HG03571 (cell line): ENCODE measurements at regions not wholly inside any gene's neighbourhood (a gene's known extent, or its start where the extent isn't known, plus 50 kb on each side); places are given as distances from the start of the nearest gene placed in this dataset.

Source experiments
- ATAC-seq: cut with Tn5 transposase; IDR thresholded peaks from one replicate; pipeline ENCODE4 v1.9.1; 2021; ENCODE audit not compliant: unreplicated experiment

DNA sequence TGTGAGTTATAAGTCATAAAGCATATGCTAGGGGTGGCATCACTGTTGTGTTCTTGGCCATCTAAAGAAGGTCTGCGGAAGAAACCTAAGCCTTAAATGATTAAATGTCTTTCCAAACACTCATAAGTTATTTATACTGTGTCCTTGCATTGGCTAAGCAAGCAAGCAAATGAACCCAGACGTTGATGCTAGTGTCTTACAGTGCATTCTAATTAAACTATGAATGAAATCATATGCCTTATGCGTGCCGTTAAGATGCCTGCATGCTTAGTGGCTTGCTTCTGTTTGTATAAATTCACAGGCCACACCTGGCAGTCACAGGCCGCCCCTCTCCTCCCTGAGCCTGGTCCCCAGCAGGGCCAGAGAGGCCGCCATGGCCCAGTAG is 49.9 kb downstream of the RIN2 start:
- no peak for ATAC-seq

DNA sequence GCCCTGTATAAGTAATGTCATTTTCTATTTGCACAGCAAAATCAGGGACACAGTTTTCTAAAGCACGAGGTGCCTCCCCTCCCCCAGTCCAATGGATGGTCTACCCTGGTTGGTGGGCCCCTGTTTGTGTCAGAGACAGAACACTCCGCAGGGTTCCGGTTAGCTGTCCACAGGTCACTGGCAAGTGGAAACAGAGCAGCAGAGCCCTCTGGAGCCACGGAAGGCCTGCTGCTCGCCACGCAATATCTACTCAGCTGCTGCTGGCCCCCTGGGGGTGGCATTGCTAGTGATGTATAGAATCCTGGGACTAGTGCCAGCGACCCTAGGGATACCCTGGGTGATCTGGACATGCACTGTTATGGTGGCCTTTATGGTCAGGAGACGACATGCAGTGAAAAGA is 50.4 kb downstream of the RIN2 start:
- no peak for ATAC-seq

DNA sequence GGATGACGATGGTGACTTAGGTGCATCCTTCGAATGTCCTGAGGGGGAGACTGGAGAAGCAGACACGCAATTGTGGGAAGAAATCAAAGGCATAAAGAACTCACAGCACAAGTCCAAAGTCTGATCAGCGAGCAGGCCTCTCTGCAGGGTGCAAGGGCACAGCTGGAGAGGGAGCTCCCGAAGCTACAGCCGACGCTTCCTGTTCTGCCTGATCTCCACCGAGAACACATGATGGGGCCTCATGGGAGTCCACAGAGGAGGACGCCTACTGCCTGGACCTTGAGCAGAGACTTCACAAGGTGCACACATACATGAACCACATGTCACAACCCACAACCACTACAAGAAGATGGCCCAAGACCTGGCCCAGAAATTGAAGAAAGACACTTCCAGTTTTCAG is 51.4 kb downstream of the RIN2 start:
- no peak for ATAC-seq

DNA sequence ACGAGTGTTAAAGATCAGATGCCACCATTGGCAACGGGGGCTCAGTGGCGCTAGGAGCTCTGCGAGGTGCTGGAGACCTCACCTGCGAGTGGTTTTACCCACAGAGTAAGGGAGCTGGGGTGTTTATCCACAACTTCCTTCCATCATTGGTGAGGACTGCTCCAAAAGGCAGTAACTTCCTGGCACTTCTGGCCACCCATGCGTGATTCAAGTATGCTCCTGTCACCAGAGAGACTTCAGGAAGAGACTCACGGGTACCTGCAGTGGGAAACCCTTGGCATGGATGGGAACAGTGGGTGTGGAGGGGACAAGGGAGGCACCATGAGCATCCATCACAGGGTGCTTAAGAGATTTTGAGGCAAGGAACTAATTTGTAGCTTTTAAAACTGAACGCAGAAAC is 53.2 kb downstream of the RIN2 start:
- no peak for ATAC-seq

DNA sequence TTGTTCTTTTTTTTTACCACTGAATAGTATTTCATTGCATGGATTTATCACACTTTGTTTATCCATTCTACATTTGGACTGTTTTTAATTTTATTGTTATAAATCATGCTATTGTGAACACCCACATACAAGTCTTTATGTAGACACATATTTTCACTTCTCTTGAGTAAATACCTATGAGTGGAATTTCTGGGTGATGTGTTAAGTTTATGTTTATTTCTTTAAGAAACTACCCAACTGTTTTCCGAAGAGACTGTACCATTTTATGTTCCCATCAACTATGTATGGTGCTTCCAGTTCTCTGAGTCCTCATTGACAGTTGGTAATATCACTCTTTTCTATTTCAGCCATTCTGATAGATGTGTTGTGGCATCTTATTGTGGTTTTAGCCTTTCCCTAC is 54.0 kb downstream of the RIN2 start:
- no peak for ATAC-seq

DNA sequence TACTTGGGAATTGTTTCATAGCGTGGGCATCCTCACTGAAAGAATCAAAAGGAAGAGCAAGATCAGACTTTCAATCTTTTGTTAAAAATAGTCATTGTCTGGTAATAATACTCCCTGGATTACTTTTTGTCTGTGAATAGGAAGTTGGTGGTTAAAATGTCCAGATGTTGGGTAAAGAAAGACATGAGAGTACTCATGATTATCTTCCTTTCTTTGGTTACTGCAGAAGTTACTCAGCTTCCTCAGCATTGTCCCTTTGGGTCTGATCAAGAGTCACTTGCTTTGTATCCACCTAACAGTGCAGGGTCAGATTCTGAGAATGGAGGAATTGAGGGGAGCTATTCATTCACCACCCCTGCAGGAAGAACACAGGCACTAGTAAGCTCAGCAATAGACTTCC is 54.6 kb downstream of the RIN2 start:
- ATAC-seq = no peak

DNA sequence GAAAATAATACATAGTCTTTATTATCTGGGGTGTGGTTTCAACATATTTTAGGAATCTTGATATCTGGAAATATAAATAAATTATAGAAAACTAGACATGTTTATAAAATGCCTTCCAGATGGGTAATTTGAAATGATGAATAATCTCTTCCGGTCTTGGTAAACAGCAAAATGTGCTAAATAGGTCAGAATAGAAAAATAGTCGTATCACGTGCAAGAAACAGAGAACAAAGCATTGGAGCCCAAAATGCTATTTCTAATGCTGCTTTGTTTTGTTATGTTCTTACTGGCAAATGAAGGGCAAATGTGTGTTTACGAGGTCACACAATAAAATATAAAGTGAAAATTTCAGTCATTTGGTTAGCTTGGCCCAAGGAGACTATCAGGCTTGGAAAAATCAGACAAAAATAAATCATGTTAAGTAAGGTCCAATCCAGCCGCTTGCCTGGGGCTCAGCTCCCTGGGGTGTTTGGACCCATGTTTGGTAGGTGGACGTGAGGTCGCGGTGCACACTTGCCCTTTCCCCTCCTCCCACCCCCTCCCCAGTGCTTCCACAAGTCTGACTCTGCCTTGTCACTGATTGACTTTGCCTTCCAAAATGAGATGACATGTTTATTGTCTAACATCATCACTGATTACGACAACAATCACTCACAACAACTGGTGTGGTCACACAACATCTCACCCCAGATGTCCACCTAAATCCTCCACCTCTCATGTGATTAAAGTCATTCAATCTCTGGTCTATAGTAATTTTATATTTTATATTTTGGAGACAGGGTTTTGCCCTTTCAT is 56.0 kb downstream of the RIN2 start:
- ATAC-seq = no peak

DNA sequence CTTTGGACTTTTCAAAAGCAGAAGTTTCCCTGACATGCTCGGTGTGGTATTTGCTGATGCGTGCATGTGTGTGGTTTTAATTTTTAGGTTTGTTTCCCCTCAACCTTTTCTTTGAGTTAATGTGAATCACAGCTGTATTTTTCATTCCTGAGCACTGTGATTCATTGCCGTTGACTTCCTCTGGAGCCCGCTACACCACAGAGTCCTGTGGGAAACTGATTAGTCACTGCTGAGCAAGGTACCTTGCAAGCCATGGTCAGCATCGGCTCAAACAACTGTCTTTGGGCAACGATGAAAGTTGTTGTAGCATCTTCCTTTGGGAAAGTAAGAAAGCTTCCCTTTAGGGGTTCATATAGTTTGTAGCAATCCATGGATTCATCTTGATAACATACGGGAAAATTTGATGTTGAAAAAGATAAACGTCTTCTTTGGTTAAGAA is 57.5 kb downstream of the RIN2 start:
- no peak for ATAC-seq

DNA sequence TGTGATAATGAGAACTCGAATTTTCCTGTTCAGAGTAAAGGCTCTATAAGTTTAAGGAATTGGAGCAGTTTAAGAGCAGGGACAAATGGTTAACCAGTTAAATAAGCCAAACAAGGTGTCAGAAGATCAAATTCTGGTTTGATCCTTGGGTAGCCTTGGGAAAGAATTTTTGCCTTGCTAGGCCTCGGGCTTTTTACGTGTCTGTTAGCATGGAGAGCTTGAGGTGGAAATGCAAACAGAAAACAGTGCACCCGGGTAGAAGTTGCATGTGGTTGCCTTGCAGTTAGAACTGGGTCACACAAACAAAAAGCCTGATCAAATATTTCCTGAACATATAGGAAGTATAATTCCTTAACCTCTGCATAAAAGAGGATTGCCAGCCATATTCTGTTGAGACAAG is 58.3 kb downstream of the RIN2 start:
- ATAC-seq = no peak

DNA sequence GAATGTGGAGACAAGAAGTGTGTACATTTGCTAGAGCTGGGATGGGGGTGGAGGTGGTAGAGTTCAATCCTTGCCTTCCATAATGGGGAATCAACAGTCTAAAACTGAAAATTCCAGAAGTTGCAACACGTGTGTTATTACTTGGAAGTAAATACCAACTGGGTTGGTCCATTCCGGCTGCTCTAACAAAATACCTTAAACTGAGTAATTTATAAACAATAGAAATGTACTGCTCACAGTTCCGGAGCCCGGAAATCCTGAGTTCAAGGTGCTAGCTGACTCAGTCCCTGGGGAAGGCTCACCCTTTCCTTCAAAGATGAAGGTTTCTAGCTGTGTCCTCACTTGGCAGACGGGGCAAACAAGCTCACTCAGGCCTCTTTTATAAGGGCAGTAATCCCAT is 59.0 kb downstream of the RIN2 start:
- no peak for ATAC-seq

DNA sequence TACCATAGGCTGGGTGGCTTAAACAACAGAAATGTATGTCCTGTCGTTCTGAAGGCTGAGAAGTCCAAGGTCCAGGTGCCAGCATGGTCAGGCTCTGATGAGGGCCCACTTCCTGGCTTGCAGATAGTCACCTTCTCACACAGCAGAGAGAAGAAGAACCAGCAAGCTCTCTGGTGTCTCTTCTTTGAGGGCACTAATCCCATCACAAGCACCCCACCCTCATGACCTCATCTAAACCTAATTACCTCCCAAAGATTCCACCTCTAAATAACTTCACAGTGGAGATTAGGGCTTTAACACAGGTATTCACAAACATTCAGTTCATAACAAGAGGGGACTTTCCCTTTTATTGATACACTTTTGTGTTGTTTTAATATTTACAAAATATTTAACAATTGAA is 61.1 kb downstream of the RIN2 start:
- no peak for ATAC-seq

DNA sequence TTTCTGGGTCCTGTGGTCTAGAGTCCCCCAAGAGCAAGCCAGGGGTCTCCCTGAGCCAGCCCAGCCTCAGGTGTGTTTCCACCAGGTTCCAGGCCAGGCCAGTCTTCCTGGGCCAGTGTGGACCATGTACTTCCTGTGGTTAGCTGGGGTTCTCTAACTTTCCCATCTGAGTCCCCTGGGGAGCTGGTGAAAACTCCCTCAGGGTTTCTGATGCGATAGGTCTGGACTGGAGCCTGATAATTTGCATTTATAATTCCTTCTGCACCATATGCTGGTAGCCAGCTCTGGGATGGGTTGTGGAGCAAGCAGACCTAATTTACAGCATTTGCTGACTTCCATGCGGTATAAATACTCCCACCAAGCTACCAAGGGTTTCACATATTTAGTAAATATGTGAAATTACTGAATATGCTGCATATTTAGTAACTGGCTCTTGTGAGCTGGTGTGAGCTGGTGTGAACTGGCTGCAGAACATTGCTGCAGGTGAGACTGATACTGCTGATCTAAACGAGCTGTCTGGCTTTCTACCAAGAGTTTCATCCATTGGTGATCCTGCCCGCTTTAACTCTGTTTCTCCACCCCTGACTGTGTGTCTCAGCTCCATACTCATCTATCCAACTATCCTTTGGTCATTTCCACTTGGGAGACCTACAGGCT is 62.6 kb downstream of the RIN2 start:
- ATAC-seq = no peak

DNA sequence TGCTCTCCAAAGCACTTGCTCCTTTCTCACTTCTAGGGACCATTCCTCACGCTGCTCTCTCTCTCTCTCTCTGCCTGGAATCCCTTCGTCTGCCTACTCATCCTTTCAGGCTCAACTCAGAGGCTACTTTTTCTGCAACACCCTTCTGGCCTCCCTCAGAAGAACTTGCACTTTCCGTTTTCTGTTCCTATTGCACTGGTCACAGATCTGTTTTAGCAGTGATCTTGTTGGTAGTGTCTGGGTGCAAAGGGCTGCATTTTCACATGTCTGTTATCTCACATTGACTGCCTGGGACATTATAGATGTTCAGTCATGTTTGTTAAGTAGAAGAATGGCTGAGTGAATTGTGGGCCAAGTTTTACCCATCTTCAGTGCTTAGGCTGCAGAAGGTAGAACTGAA is 63.5 kb downstream of the RIN2 start:
- ATAC-seq = no peak

DNA sequence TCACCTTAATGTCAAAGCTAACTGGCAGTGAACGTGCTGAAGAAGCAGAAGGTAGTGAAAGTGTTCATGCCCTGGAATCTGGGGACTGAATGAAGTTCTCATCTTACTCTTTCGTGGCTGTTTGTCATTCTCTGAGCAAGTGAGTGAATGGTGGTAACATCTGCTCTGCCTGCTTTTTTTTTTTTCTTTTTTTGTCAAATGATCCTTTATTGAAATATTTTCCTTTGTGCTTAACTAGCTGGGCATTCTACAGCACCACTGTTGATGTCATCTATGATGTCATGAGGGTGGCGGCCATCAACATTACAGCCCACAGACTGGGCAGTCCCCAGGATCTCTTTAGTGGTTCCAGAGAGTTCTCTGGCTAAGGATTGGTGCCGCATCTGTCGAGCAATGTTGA is 65.2 kb downstream of the RIN2 start:
- ATAC-seq = no peak

DNA sequence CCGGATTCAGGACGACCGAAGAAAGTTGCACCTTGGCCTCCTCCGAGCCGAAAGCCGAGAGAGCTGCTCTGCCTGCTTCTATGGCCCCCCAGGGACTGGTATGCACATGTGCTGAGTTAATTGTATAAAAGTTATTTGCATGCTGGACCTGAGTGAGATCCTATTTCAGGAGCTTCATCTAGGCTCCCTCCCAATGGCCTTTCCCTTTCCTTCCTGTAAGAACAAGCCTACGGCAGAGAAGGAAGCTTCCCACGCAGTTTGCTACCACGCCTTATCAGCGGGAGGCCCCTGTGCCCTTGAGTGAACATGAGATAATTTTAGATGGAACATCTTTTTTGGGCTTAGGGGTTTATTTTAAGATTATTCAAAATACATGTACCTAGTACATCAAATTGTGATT is 65.9 kb downstream of the RIN2 start:
- no peak for ATAC-seq

DNA sequence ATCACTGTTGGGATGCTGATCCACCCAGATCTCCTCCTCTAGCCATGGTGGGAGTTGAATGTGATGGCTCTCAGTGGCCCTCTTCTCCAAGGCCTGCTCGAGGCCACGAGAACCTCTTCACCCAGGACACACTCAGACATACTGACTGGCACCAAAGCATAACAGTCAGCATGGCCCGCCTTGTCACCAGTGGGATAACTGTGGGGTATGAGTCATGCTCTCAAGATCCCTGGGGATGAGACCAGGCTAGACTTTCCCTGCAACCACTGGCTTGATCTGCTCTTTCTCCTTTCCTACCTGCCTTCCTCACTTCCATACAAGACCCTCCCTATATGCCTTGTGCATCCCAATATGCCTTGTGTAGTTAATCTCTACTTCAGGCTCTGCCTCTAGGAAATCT is 66.8 kb downstream of the RIN2 start:
- no peak for ATAC-seq

DNA sequence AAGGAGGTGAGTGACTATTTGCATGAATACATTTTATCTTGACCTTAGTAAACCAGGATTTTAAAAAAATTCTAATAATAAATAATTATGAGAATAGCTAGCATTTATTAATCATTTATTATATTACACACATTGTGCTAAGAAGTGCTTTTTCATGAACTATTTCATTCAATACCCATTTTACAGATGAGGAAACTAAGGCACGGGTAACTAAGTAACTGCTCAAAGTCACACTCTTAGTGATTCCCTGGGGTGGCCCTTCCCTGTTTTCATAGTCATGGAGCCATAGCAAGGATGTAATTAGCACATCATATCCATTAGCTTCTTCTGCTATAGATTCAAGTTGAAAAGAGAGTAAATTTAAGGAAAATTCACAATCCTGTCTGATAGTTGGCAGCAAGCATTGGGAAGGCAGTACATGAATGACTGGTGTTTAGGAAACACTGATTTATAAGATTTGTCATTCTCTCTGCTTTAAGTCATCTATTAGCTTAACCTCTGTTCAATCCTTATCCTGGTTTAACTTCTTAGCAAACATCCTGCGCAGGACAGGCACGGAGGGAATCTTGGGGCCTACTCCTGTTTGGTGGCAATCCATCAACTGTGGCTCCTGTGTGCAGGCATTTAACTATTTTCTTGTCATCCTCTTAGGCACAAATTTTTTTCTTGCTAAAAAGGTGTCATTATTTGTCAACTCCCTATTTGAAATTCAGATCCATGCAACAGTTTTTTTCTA is 68.3 kb downstream of the RIN2 start:
- no peak for ATAC-seq

DNA sequence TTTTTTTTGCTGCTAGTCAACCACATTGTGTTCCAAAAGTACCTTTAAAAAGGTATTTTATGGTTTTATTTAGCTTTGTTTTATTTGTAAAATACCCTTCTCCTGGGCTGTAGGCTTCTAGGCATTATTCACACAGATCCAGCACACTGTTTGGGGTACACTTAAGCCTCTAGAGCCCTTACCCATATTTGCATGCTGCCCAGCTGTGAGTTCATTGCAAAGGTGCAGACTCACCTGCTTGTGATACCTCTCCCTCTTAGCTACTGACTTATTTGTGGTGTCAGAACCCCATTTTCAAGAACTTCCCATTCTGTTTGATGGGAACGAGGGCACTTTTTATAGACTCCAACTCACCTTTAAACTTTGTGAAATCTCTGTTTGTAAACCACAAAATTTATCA is 69.8 kb downstream of the RIN2 start:
- no peak for ATAC-seq

DNA sequence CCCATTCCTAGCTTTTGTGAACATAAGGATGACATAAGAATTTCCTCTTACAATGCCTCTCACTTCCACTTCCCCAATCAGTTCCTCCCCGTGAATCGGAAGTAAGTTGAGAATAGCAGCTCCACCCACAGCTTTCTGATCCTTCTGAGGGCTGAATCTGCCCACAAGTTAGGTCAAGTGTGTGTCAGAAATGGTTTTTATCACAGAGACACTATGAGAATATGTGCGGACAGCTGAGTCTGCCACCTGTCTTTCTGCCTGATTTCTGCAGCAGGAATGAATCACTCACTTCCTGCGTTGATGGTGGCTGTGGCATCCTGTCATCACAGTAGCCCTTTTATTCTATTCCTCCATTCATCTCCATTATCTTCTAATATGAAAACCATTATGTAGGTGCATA is 70.2 kb downstream of the RIN2 start:
- peak; percentile 72 for ATAC-seq

DNA sequence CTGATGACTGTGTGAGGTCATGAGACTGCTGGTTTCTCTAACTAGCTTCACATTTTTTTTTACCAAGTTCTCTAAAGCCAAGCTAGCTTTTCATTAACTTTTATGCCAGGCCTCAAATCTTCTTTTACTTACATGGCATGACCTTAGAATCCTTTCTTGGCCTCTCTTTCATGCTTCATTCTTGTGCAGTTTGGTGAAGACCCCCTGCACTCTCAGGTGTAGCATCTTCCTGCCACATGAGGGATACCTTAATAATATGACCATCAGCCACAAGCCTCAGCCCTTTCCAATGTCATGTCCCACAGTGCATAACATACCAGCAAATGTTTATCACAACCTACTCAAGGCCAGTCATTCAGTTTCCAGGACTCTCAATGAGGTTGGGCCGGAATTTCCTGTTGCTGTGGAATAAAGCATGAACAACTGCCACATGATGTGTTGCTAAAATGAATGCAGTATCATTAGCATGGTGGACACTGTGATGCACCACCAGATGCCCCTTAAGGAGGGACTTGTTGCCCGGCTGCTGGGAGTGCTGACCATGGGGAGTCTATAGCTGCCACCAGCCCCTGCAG is 72.2 kb downstream of the RIN2 start:
- no peak for ATAC-seq

DNA sequence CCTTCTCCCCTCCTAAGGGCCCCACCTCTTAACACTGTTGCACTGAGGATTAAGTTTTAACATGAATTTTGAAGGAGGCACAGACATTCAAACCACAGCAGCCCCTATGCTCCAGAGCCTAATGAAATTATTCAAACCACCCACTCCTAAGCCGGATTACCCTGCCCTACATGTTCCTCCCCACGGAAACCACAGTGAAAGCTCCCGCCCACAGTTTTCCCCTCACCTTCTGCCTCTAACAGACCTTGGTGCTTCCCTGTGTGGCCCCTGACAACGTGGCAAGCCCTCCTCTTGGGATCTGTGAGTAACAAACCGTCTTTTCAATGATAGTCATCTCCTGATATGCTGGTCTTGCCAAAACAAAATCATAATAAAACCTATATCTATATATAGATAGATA is 74.8 kb downstream of the RIN2 start:
- ATAC-seq = no peak

DNA sequence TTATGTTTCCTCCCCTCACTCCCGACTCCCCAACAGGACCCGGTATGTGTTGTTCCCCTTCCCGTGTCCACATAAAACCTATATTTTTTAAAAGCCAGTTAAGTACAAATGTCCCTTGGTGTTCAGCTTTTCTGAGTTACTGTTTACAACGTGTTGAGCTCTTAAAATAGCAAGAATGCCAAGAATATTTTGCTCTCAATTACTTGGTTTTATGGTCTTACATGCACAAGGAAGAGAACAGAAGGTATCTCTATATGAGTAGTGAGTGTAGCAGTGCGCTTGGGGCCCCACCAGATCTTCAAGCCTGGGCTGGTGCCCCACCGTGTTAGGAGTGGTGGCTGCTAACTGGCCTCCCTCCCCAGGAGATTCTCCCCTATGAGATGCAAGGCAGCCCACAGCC is 75.3 kb downstream of the RIN2 start:
- no peak for ATAC-seq
